PFSK-1 (cell line): ENCODE measurements at regions not wholly inside any gene's neighbourhood (a gene's known extent, or its start where the extent isn't known, plus 50 kb on each side); places are given as distances from the start of the nearest gene placed in this dataset.

Experiments used
- POLR2AphosphoS5 ChIP-seq: IDR thresholded peaks from 2 replicates; pipeline ENCODE4 v1.6.1; 2012; ENCODE audit warnings: low read depth, mild to moderate bottlenecking, control low read depth, low read length, moderate library complexity
- SIN3A ChIP-seq: IDR thresholded peaks from 2 replicates; pipeline ENCODE4 v1.6.1; 2012; ENCODE audit warnings: mild to moderate bottlenecking, low read length, moderate library complexity, borderline replicate concordance; ENCODE audit not compliant: insufficient read depth

DNA sequence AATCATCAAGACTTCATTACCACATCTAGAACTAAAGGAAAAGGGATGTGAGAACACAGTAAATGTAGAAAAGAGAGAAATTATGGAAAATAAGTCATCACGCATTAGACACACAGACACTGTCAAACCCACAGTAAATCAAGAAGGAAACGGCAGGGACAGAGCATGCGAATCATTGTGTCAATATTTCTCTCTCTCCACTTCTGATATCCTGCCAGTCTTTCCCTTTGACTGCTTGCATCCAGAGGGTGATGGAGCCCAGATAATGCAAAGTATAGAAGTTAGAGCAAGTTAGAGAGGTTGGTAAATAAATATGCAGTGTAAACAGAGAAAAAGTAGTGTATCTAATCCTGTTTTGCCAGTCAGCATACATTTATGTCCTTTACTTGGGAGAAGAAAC lies 706.8 kb upstream of the ANO3 start:
- no peak for TF ChIP-seq POLR2AphosphoS5
- no peak for TF ChIP-seq SIN3A
